HG02970 (cell line): ENCODE measurements at regions not wholly inside any gene's neighbourhood (a gene's known extent, or its start where the extent isn't known, plus 50 kb on each side); places are given as distances from the start of the nearest gene placed in this dataset.

Experiments used
- ATAC-seq: cut with Tn5 transposase; IDR thresholded peaks from one replicate; pipeline ENCODE4 v1.9.1; 2021; ENCODE audit warnings: mild to moderate bottlenecking, moderate library complexity, moderate number of reproducible peaks; ENCODE audit not compliant: unreplicated experiment, low FRiP score

DNA sequence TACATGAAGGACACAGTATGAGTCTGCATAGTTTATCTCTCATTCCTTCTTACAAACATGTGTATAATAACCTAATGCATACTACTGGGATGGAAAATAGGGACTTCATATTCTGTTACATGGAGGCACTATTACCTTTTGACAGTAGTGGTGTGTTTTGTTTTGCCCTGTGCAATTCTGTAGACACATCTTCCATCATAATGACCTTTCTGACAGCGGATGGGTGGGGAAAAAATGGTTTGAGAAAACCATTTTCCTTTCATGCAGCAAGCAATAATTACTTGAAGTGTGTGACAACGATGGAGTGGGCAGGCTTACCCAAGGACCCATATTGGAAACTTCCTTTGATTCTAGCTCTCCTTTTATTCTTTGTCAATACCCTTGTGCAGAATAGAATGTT, 153.6 kb upstream of the ONECUT1 start:
- ATAC-seq, result no peak

DNA sequence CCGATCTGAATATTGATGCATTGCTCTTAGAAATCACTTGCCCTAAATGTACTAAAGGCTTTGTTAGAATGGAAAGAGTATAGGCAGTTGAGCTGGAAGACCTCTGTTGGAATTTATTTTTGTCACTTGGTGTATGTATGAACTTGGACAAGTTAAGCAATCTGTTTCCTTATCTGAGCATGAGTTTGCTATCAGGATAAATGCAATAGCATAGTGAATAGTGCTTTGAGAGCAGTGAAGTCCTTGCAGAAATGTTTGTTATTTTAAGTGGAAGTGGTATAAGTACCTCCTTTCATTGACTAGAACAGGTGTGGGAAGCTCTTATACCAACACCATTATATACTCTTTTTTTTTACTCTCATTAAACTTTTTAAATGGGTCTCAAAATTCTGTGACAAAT, 146.4 kb upstream of the ONECUT1 start:
- no peak for ATAC-seq

DNA sequence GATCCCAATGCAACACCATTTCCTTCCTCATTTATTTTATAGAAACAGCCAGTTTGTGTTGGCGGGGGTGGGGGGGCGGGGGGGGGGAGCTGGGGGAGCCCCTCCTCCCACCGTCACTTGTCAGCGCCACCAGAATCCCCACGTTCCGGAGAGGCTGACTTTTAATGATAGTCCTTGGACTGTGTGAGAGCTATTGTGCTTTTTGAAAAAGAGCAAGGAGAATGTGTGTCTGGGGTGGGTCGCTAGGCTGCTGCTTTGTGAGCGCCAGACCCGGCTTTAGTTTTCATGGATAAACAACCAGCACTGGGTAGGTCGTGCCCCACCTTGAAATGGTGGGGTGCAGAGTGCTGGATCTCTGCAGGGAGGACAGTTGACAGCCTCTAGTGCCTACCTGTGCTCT, 135.0 kb upstream of the ONECUT1 start:
- ATAC-seq, result no peak

DNA sequence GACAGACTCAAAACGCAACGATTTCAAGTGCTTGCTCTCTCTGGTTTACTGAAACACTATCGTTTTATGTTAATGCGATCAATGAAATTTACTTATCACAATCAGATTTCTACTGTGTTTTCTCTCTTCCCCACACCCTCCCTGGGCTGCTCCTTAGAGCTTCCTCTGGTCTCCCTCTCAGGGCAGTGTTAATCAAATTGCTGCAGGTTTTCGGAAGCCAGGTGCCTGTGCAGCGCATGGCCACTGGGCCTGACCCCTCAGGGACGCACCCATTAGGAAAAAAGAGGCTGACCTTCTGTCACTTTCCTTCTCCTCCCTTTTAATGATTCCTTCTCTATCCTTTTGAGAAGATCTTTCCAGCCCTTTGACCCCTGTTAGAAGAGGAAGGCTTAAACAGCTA, 134.5 kb upstream of the ONECUT1 start:
- ATAC-seq, result no peak

DNA sequence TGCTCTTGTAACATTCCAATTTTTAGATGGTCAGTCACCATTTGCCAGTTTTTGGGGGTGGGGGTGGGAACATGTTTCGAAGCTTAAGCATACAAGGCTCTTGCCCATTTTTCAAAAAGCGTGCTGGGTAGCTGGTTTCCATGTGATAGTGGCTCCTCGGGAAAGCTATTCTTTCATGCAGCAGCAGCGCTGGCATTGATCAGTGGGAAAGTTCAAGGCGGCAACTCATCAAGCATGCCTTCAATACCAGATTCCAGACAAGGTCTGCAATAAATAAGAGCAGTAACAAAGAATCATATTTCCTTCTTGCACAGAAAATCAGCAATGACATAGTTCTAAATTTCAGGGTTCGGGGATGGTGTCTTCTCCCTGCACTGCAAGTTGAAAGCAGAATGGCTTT, 133.5 kb upstream of the ONECUT1 start:
- no peak for ATAC-seq

DNA sequence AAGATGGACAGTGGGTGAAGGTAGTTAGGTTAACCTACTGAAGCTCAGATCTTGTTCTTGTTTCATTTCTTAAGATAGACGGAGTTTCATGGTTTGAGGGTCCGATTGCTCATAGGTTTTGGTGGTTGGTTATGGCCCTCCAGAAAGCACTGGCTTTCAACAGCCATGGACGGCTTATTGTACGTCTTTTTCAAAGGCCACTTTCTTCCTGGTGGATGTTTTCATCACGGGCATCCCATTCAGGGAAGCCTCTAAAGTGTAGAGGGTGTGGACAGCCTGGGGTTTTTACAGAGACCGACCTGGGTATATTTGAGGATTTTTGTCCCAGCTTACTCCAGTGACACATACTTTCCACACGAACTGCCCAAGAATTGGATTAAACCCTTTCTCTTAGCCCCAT, 132.7 kb upstream of the ONECUT1 start:
- ATAC-seq, result no peak

DNA sequence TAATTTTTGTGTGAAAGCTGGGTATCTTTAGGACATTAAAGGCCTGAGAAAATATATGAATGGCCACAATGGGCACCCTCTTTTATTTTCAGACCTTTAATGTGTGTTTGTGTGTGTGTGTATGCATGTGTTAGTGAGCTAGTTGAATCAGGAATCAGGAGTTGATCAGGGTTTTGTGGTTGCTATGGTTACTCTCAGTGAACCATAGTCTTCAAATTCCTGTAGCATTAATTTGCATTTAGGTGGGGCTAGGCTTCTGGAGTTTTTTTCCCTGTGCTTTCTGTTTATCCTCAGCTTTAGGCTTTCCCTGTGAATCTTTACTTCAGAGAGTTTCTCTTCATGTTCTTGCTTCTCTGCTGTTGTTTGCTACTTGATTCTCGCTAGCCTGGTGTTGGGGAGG, 122.0 kb upstream of the ONECUT1 start:
- ATAC-seq, result no peak

DNA sequence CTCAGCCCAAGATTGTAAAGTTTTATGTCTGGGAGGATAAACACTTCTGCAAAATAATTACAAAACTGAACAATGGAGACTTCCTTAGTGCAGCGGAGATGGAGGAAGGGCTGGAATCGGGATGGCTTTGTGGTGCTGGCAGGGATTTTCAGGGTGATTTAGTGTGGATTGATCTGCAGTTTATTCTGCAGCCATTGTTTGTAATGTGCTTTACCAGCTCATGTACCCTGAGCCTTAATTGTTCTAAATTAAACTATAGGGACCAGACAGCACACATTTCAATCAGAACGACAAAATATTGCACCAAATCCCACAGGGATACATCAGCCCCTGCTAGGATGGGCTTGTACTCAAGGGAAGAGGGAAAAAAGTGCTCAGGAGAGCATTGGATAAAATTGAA, 103.2 kb upstream of the ONECUT1 start:
- ATAC-seq, result no peak

DNA sequence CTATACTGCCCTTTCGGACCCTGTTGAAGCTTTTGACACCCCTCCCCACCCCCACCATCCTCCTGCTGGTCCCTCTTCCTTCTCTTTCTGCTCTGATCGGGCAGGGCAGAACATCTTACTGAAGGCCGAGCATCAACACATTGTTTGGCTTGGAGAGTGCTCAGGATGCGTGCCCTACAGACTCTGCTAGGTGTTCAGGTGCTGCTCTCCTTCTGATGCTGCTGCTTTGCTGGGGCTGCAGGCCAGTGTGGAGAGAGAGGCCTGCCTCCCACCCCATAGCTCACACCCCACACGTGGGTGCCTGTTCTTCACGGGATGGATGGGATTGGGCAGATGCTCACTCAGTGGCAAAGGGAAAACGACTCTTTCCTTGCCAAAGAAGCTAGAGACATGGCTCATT, 89.8 kb upstream of the ONECUT1 start:
- ATAC-seq, result no peak

DNA sequence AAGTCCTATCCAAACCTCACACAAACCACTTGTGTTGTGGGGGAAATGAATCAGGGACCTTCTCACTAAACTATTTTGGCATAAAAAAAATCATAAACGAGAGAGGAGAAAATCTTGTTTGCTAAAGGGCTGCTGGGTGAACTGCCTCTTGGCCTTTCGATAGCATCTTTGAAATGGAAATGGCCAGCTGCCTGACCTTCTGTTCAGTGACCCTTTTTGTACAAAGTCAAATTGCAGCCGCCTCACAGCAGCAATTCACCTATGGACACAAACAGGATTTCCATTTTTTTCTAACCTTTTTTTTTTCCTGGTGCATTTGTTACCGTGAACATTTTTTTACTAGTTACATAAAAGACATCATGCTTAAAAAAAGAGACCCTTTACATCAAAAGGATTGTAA, 89.0 kb upstream of the ONECUT1 start:
- ATAC-seq, result no peak

DNA sequence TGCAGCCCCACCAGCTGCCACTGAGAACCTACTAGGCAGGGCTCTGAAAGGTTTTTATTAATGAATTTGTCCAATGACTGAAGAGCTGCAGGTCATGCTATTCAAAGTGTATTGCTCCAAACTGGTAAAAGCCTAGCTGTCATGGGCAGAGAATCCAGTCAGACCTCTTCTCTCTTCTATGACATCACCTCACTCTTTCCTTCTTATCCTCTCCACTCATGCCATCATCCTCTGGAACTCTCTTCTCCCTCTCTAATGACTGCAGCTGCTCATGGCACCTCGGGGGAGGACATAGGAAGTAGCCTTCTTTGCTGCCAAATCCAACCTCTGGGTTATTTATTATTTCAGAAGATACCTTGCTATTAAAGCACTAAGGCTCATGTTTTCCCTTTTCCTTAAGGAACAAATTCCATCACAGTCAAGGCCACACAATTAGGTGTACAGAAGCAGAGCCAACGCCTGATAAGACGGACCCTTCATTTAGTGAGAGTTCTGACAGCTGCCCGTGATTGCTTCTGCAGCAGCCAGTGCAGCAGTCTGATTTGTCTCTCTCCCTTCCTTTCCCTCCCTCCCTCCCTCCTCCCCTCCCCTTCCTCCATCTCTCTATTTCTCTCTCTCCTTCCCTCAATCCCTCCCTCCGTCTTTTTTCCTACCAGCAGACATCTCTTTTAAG, 87.0 kb upstream of the ONECUT1 start:
- no peak for ATAC-seq

DNA sequence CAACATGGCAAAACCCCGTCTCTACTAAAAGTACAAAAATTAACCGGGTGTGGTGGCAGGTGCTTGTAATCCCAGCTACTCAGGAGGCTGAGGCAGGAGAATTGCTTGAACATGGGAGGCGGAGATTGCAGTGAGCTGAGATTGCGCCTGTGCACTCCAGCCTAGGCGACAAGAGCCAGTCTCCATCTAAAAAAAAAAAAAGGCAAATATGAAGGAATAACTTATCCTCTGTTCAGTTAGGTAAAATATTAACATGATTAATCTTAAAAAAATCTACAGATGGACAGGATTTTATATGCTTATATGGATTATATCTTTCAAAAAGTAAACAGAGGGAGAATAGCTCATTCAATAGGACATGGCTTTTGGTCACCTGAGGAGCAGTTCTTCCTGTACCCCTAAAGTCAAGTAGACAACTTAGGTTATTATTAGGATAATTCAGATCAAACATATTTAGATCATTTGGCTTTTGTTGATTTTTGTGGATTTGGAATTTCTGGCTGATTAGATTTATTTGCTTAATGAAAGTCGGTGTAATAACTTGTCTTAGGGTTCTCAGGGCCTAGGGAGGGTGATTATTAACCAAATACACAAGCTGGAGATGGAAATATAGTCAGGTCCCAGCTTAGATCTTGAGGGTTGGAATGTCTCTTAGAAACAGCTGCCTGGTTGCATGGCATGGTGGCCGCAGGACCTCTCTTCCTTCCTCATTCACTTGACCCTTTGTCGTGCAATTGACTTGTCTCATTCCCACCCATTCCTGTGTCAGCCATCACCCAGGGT, 82.1 kb upstream of the ONECUT1 start:
- no peak for ATAC-seq

DNA sequence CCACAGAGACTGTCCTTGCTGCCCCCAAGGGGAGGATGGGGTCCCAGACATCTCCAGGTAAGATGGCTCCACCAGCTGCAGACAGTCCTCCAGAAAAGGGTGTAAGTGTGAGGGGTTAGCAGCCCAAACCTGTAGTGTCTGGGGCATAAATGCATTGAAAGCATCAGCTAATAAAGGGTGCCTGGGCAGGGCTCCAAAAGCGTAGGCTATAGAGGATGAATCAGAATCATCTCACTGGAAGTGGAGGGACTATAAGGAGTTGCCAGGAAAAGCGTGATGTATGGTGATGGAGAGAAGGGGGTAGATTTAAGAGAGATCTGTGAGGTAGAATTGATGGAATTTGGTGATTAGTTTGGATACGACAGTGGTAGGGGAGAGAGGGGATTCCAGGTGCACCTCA, 79.9 kb upstream of the ONECUT1 start:
- ATAC-seq, result no peak

DNA sequence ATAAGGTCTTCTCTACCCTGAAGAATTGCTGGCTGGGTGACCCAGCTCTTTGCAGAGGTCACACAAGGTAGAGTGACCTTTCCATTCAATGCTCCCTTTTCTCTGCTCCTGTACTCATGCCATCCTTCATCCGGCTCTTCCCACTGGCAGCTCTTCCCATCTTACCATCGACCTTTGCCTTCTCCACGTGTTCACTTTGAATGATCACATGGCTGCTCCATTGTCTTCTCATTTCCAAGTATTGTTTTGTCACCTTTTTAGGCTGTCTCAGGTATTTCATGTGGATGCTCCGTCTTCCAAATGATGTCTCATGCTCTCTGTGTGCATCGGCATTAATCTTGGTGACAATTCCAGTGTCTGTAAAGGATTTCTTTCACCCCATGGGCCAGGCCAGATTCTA, 76.6 kb upstream of the ONECUT1 start:
- no peak for ATAC-seq

DNA sequence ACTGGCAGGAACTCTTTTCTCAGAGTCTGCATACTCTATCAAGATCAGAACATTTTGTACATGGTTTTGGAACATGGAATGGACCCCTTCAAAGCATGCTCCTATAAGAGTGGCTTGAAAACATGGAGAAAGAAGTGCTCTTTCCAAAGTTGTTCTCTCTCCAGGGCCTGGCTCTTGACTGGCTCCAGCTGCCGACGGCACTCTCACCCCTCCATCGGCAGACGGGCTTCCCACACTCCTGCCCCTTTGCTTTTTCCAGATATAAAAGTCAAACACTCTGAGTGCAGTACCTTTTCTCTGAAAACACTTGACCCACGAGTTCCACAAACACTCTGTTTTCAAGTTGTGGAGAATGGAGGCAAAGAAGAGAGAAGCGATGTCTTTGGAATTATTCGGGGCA, 72.5 kb upstream of the ONECUT1 start:
- no peak for ATAC-seq

DNA sequence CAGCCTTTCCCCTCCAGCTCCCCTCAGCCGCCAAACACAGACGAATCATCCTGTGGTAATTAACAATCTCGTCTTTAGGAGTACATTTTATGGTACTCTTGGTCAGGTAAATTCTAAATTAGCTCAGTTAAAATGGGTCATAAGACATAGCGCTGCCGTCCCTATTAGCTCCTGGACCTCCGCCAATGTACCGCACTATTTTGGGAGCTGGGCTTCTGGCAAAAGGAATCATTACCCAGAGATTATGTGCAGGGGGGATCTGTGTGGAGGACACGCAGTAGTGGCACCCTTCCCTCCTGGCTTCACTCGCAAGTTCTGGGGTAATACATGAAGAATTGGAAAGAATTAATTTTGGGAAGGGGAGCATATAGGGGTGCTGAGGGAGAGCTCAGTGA, 68.6 kb upstream of the ONECUT1 start:
- ATAC-seq, result no peak

DNA sequence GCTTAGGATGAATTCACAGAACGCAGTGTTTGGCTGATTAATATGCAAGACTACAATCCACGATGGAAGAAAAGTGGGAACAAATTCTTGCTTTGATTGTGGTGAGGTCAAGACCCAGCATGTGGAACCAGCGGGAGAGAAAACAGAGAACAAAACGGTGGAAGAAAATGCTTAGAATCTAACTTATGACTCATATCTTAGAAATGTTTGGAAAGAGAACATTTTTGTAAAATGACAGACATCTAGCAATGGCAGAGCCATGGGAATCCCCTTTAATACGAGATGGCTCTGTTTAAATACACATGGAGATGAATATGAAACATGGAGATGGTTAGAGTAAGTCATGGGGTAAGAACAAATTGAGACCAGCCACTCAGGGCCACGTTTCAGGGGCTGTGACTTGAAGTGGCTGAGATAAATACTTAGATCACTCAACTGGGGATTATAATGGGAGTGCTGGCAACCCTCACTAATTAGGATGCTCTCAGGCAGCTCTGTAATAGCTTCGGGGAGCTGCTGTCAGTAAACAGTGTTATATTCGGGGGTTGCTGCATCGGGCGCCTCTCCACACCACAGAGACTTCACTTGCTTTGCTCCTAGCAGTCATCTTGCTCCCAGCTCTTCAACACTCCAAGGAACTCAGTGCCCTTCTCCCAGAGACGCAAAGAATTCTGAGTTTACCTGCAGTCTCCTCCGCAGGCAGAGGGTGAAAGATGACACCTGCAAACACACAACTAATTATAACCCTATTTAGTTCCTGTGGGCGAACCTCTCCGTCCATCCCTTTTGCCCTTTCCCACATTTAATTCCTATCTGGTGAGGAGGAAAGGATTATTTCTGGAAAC, 68.0 kb upstream of the ONECUT1 start:
- no peak for ATAC-seq

DNA sequence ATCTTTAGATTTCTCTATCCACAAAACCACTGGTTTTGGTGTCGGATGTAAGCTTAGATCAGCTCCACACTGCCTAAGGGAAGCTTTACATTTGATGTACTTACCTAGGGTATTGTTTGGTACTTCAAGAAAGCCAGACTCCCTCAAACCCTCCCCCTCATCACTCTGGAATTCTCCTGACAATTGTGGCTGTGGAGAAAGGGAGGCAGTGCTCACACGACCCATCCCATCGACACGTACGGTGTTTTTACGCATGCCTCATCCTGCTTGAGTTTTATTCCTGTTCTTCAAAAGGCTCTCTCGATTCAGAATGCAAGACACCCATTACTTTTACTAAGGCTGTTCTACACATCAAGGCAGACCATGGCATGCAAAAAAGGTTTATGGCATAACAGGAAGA, 67.3 kb upstream of the ONECUT1 start:
- ATAC-seq, result no peak

DNA sequence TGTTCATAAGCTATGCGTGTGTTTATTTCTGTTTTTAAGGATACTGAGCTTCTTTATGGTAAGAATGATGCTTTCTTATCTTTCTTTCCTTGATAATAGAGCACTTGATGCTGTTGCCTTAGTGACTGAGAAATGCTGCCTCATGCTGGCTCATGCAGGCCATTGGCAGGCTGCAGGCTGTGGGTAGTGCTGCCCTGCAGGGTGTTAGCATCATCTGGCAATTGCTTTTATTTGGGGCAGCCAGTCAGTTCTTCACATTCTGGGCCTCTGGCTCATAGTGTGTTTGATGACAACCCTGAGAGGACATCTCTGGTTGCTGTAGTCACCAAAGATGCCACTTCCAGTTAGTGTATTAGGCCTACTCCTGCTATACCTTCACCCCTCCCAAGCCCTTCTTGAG, 66.2 kb upstream of the ONECUT1 start:
- no peak for ATAC-seq

DNA sequence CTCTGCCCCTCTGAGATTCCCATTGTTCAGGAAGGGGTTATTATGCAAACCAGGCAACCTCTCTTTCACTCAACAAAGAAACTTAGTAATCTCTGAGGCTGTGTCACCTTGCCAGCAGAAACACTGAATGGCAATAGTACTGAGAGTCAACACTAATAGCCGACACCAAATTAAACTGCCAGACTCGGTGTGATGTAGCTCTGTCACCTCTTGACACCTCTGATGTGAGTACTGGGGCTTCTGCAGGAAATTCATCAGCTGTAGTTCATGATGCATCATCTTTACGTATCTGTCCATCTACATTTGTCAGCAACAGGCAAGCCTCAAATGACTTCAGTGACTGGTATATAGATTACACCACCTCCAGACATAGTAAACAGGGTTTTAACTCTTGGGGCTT, 65.0 kb upstream of the ONECUT1 start:
- ATAC-seq, result no peak

DNA sequence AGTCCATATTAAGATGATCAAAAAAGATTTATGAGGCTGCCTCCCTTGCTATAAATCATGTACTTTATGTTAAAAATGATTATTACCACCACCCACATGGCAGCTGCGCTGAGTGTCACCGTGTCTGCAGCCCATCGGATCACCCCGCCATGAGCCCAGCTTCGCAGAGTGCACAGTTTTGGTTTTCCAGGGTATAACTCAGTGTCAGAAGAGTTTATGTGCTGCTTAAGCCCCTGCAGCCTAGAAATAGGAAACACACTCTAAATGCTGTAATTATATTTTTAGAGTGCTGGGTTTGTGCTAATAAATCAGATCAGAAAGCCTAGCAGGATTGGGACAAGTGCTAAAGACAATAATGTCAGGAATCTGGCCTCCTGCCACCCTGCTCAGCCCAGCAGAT, 54.7 kb upstream of the ONECUT1 start:
- ATAC-seq, result no peak
